RPMI8226 (cell line): ENCODE measurements at regions not wholly inside any gene's neighbourhood (a gene's known extent, or its start where the extent isn't known, plus 50 kb on each side); places are given as distances from the start of the nearest gene placed in this dataset.
"Not testable (repeated sequence)": the region's sequence is repeated elsewhere in the genome, so short reads cannot be mapped to it uniquely, and the experiment has no call there.

Source experiments
- DNase-seq: peaks from one replicate; pipeline ENCODE4 v3.0.0-alpha.2; 2015

GRCh38 chr6:3900744-3901336 lies 51.7 kb downstream of the FAM50B start:
- DNase-seq, result no peak

GRCh38 chr6:3902871-3903648 lies 53.9 kb downstream of the FAM50B start:
- peak; percentile 82 for DNase-seq

- DNase-seq, result no peak
Observed at GRCh38 chr6:3904518-3904917, 55.3 kb downstream of the FAM50B start.

GRCh38 chr6:3905945-3906845 lies 57.0 kb downstream of the FAM50B start:
- peak; percentile 57 for DNase-seq

GRCh38 chr6:3906846-3907151 lies 57.6 kb downstream of the FAM50B start:
- DNase-seq, result peak; percentile 85

GRCh38 chr6:3908223-3908622 lies 59.0 kb downstream of the FAM50B start:
- no peak for DNase-seq

- DNase-seq, result no peak
Observed at GRCh38 chr6:3908961-3909360, 59.8 kb downstream of the FAM50B start.

GRCh38 chr6:3910106-3910663 lies 61.0 kb downstream of the FAM50B start:
- DNase-seq, result no peak

- no peak for DNase-seq
Observed at GRCh38 chr6:3911130-3911529, 62.0 kb downstream of the FAM50B start.

- peak; percentile 53 for DNase-seq
Observed at GRCh38 chr6:3911614-3912336, 62.6 kb downstream of the FAM50B start.

GRCh38 chr6:3912361-3913076 lies 63.3 kb downstream of the FAM50B start:
- DNase-seq, result no peak

GRCh38 chr6:3913077-3913957 lies 64.1 kb downstream of the FAM50B start:
- DNase-seq, result no peak

- no peak for DNase-seq
Observed at GRCh38 chr6:3913958-3914337, 64.8 kb downstream of the FAM50B start.

GRCh38 chr6:3915076-3915791 lies 66.1 kb downstream of the FAM50B start:
- peak; percentile 54 for DNase-seq

- no peak for DNase-seq
Observed at GRCh38 chr6:3916211-3916610, 67.0 kb downstream of the FAM50B start.

GRCh38 chr6:3916749-3917148 lies 67.6 kb downstream of the FAM50B start:
- DNase-seq, result not testable (repeated sequence)

GRCh38 chr6:3918469-3918868 lies 69.3 kb downstream of the FAM50B start:
- no peak for DNase-seq

- no peak for DNase-seq
Observed at GRCh38 chr6:3919130-3919628, 70.0 kb downstream of the FAM50B start.

GRCh38 chr6:3919849-3920248 lies 70.7 kb downstream of the FAM50B start:
- DNase-seq, result no peak

GRCh38 chr6:3920321-3920720 lies 71.1 kb downstream of the FAM50B start:
- no peak for DNase-seq
